K562 (cell line): ENCODE measurements at regions not wholly inside any gene's neighbourhood (a gene's known extent, or its start where the extent isn't known, plus 50 kb on each side); places are given as distances from the start of the nearest gene placed in this dataset.

Experiments
- ATAC-seq: fragments of 200-7000 bp; cut with Tn5 transposase; 3 replicates; pipeline ENCODE4 v1.9.1; 2020; ENCODE audit warnings: moderate library complexity
- BruUV-seq: library from RNA; stranded (reverse); fragments of 400-500 nt; replicated peaks from 2 replicates; lab custom pipeline; 2021; lab: Mats Ljungman, UMichigan
- CTCF ChIA-PET: fragments of 300-600 bp; formaldehyde crosslinking; extraction: SDS; loops from one replicate; lab custom pipeline; 2021; ENCODE audit warnings: low intra/inter-chr PET ratio; lab: Yijun Ruan, JAX
- POLR2A ChIA-PET: fragments of 300-600, 350-650 bp; sonication (Branson Sonifier 250); formaldehyde crosslinking; extraction: SDS; loops from one replicate; lab custom pipeline; 2021; ENCODE audit warnings: antibody characterized with exemption, inconsistent platforms; lab: Yijun Ruan, JAX
- DNase-seq, 4 experiments: peaks; one replicate each; pipeline versions ENCODE4 v3.0.0 to v3.0.0-alpha.2; 2011 to 2018; ENCODE audit warnings: low spot score in 3 of 4, mixed read lengths in 3 of 4; ENCODE audit errors: extremely low read depth in 1 of 4
- FAIRE-seq: peaks from 2 replicates; lab custom pipeline; 2011; peaks lifted over from hg19 to GRCh38; lab: Jason Lieb, UNC
- H2AFZ ChIP-seq: 2 replicates; pipeline ENCODE4 v1.6.0; 2011; ENCODE audit warnings: low read depth, low read length, control low read depth, inconsistent platforms
- H3K27ac ChIP-seq: fragments of 200-600 bp; 3 replicates; pipeline ENCODE4 v1.8.0; 2011; ENCODE audit warnings: low read depth, mild to moderate bottlenecking, control low read depth, inconsistent platforms, low read length, moderate library complexity, mixed read lengths; ENCODE audit errors: extremely low read depth
- H3K27me3 ChIP-seq, 2 experiments: fragments of 300-600 bp in 1 of 2; 2 replicates in 1 of 2; 3 replicates in 1 of 2; pipeline versions ENCODE4 v1.6.0 to v1.8.0; 2011; ENCODE audit warnings: inconsistent platforms in 2 of 2, low read length in 2 of 2, mild to moderate bottlenecking in 1 of 2, mixed read lengths in 1 of 2, moderate library complexity in 1 of 2; ENCODE audit not compliant: control insufficient read depth in 2 of 2, insufficient read depth in 2 of 2
- H3K36me3 ChIP-seq: fragments of 300-600 bp; 3 replicates; pipeline ENCODE4 v1.8.0; 2011; ENCODE audit warnings: mild to moderate bottlenecking, low read length, inconsistent platforms; ENCODE audit not compliant: control insufficient read depth, insufficient read depth
- H3K4me1 ChIP-seq, 2 experiments: fragments of 200-600 bp in 1 of 2; replicated peaks in 1 of 2; 2 replicates in 1 of 2; 3 replicates in 1 of 2; pipeline versions ENCODE4 v1.5.1 to v1.8.0; 2011; ENCODE audit warnings: inconsistent platforms in 2 of 2, low read length in 2 of 2, mild to moderate bottlenecking in 1 of 2, mixed read lengths in 1 of 2, moderate library complexity in 1 of 2; ENCODE audit not compliant: control insufficient read depth in 2 of 2, insufficient read depth in 2 of 2
- H3K4me2 ChIP-seq: 2 replicates; pipeline ENCODE4 v1.6.1; 2011; ENCODE audit warnings: low read length, control low read depth, inconsistent platforms, mixed read lengths; ENCODE audit not compliant: insufficient read depth
- H3K4me3 ChIP-seq: fragments of 200-600 bp; sonication (generic), shearing (Covaris generic); 2 replicates; pipeline ENCODE4 v1.5.1; 2016; ENCODE audit warnings: control low read depth, inconsistent platforms
- H3K79me2 ChIP-seq: fragments of 200-600 bp; 3 replicates; pipeline ENCODE4 v1.8.0; 2011; ENCODE audit warnings: low read length, inconsistent platforms; ENCODE audit not compliant: control insufficient read depth, insufficient read depth
- H3K9ac ChIP-seq, 2 experiments: 2 replicates each; pipeline versions ENCODE4 v1.6.0 to v1.6.1; 2011; ENCODE audit warnings: low read depth in 2 of 2, low read length in 2 of 2, control low read depth in 1 of 2, inconsistent platforms in 1 of 2, mild to moderate bottlenecking in 1 of 2, mixed read lengths in 1 of 2; ENCODE audit not compliant: insufficient read depth in 1 of 2
- H3K9me1 ChIP-seq: one replicate; pipeline ENCODE4 v1.6.0; 2011; ENCODE audit warnings: inconsistent platforms, mild to moderate bottlenecking, low read length, moderate library complexity; ENCODE audit not compliant: control insufficient read depth, insufficient read depth
- H3K9me3 ChIP-seq: replicated peaks from 2 replicates; pipeline ENCODE4 v1.5.1; 2011; ENCODE audit warnings: low read depth, low read length, inconsistent platforms; ENCODE audit not compliant: control insufficient read depth, insufficient read depth
- H4K20me1 ChIP-seq: replicated peaks from 2 replicates; pipeline ENCODE4 v1.6.1; 2011; ENCODE audit warnings: low read length, inconsistent platforms, mixed read lengths; ENCODE audit not compliant: control insufficient read depth, insufficient read depth
- CBX2 ChIP-seq: fragments of 200-600 bp; sonication (generic); IDR thresholded peaks from one replicate; pipeline ENCODE4 v1.6.1; 2012; ENCODE audit warnings: mild to moderate bottlenecking, low read length, inconsistent platforms; ENCODE audit not compliant: insufficient read depth, poor library complexity, severe bottlenecking
- CEBPG ChIP-seq, 3 experiments: fragments of 200-800 bp in 1 of 3; sonication (Bioruptor generic) in 1 of 3; sonication (generic) in 1 of 3; formaldehyde crosslinking in 1 of 3; IDR thresholded peaks in 2 of 3; conservative IDR thresholded peaks in 1 of 3; 2 replicates each; pipeline versions ENCODE4 v1.6.1 to v1.8.0; 2016 to 2022; ENCODE audit warnings: missing compliant biosample characterization in 2 of 3, missing genetic modification characterization in 2 of 3, mild to moderate bottlenecking in 1 of 3, missing genetic modification reagents in 1 of 3
- KAT2B ChIP-seq: IDR thresholded peaks from one replicate; pipeline ENCODE4 v1.6.1; 2012; ENCODE audit warnings: low read depth, mild to moderate bottlenecking, control low read depth, inconsistent platforms, low read length, moderate library complexity
- MYBL2 ChIP-seq, 2 experiments: fragments of 450-650 bp in 1 of 2; sonication (generic) in 1 of 2; formaldehyde crosslinking in 1 of 2; IDR thresholded peaks; 2 replicates each; pipeline versions ENCODE4 v1.6.1 to v1.8.1; 2017 to 2022; ENCODE audit warnings: borderline replicate concordance in 1 of 2, inconsistent platforms in 1 of 2, low read depth in 1 of 2, mild to moderate bottlenecking in 1 of 2, missing genetic modification reagents in 1 of 2, moderate library complexity in 1 of 2
- PRMT5 ChIP-seq: sonication (generic); formaldehyde crosslinking; IDR thresholded peaks from 2 replicates; pipeline ENCODE4 v1.5.0; 2020; ENCODE audit warnings: missing genetic modification reagents
- SAP30 ChIP-seq: fragments of 200-600 bp; sonication (generic); IDR thresholded peaks from 2 replicates; pipeline ENCODE4 v1.6.1; 2012; ENCODE audit warnings: borderline replicate concordance, low read depth, mild to moderate bottlenecking, moderate library complexity, low read length, control low read depth, inconsistent platforms; ENCODE audit not compliant: insufficient read depth, poor library complexity, severe bottlenecking
- ZNF12 ChIP-seq: sonication (generic); formaldehyde crosslinking; IDR thresholded peaks from 2 replicates; pipeline ENCODE4 v1.4.0; 2020; ENCODE audit warnings: mild to moderate bottlenecking, missing genetic modification reagents
- ZNF76 ChIP-seq: fragments of 250-450 bp; sonication (Bioruptor Pico); IDR thresholded peaks from 2 replicates; pipeline ENCODE4 v1.4.0; 2020; ENCODE audit warnings: mild to moderate bottlenecking, moderate library complexity, borderline replicate concordance
- WGBS: fragments of 100-300 bp; shearing (Covaris generic); methylation state at CpG from one replicate; pipeline ENCODE4 v1.1.6; 2016; ENCODE audit warnings: low coverage, mixed read lengths; ENCODE audit not compliant: insufficient coverage; ENCODE audit errors: missing lambda C conversion rate; 5-methylcytosine and 5-hydroxymethylcytosine counted together
- in situ Hi-C: fragments of 300-500 bp; cut with MboI; formaldehyde crosslinking; loops from 4 replicates; pipeline ENCODE4 v1.15.0; 2018; ENCODE audit warnings: inconsistent platforms, mixed read lengths
- intact Hi-C: fragments of 100-400 bp; cut with micrococcal nuclease; formaldehyde crosslinking; loops from 2 replicates; pipeline ENCODE4 v1.14.2; 2022
- TF ChIP-seq, protein P1 (sequence below): fragments of 450-650 bp; formaldehyde crosslinking; IDR thresholded peaks from 2 replicates; pipeline ENCODE4 v1.4.0; 2020; ENCODE audit warnings: mild to moderate bottlenecking, moderate library complexity
- TF ChIP-seq, protein P2 (sequence below): fragments of 250-450 bp; sonication (Bioruptor Pico); IDR thresholded peaks from 2 replicates; pipeline ENCODE4 v1.4.0; 2020; ENCODE audit warnings: mild to moderate bottlenecking, moderate library complexity

DNA sequence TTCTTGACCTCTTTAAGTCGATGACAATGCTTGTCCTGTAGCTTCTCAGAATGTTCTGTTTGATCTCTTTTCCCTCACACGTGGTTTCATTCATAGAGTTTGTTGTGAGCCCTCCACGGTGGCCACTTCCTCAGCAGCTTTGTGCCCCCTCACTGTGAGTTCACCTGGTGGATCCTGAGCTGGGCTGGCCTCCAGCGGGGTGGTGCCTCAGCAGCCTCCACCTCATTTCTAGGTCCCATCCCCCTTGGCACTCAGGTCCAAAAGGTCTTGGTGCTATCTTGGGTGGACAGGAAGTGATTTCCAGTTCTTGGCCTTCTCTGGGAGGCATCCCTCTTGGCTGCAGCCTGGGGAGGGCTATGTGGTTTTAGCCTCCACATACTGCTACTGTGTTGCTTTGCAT lies 203.2 kb upstream of the WSCD1 start:
- no peaks in the 10 kb centered on the region for H3K9me3 ChIP-seq
- no peaks in the 10 kb centered on the region for H3K9me1 ChIP-seq
- H3K27ac ChIP-seq = no peak overlapping the region
- TF ChIP-seq CEBPG (CRISPR knock-in tag; IDR thresholded peaks at IDR 0.05) (no peak), CEBPG (tag; conservative IDR thresholded peaks at IDR 0.05 in 1 of 2, IDR thresholded peaks at IDR 0.05 in 1 of 2) (no peak), MYBL2 (IDR thresholded peaks at IDR 0.05; ENCODE audit: low read depth) (no peak), MYBL2 (CRISPR knock-in tag; IDR thresholded peaks at IDR 0.05; ENCODE audit: borderline replicate concordance) (no peak), ZNF76 (CRISPR knock-in tag) (no peak), KAT2B (no peak), PRMT5 (no peak), SAP30 (no peak), ZNF12 (CRISPR knock-in tag) (no peak), CBX2 (no peak)
- TF ChIP-seq, protein P1, sequence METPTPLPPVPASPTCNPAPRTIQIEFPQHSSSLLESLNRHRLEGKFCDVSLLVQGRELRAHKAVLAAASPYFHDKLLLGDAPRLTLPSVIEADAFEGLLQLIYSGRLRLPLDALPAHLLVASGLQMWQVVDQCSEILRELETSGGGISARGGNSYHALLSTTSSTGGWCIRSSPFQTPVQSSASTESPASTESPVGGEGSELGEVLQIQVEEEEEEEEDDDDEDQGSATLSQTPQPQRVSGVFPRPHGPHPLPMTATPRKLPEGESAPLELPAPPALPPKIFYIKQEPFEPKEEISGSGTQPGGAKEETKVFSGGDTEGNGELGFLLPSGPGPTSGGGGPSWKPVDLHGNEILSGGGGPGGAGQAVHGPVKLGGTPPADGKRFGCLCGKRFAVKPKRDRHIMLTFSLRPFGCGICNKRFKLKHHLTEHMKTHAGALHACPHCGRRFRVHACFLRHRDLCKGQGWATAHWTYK = no peak
- TF ChIP-seq, protein P2, sequence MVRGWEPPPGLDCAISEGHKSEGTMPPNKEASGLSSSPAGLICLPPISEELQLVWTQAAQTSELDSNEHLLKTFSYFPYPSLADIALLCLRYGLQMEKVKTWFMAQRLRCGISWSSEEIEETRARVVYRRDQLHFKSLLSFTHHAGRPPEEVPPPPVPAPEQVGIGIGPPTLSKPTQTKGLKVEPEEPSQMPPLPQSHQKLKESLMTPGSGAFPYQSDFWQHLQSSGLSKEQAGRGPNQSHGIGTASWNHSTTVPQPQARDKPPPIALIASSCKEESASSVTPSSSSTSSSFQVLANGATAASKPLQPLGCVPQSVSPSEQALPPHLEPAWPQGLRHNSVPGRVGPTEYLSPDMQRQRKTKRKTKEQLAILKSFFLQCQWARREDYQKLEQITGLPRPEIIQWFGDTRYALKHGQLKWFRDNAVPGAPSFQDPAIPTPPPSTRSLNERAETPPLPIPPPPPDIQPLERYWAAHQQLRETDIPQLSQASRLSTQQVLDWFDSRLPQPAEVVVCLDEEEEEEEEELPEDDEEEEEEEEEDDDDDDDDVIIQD (CRISPR knock-in tag) = no peak
- in situ Hi-C loops (no loop called here), intact Hi-C loops (no loop called here)
- H3K36me3 ChIP-seq = no peaks in the 10 kb centered on the region
- no peaks in the 10 kb centered on the region for H3K4me1 ChIP-seq
- CTCF ChIA-PET = no interaction called here
- no peak overlapping the region for H3K9ac ChIP-seq
- no TSS peak for BruUV-seq
- H3K4me3 ChIP-seq = no peak overlapping the region
- FAIRE-seq (no peak), ATAC-seq (no peak), DNase-seq (no peak)
- H3K27me3 ChIP-seq = peaks cover 0 to 6% of the 10 kb centered on the region in 2 experiments; a peak in 1 of 5 replicates
- POLR2A ChIA-PET = no interaction called here
- H3K79me2 ChIP-seq = no peaks in the 10 kb centered on the region
- no peaks in the 10 kb centered on the region for H4K20me1 ChIP-seq
- H2AFZ ChIP-seq = no peak overlapping the region
- no peak overlapping the region for H3K4me2 ChIP-seq
- 5% methylated on average over 4 of the region's 4 CpGs for WGBS
